HL-60 (cell line): ENCODE measurements at regions not wholly inside any gene's neighbourhood (a gene's known extent, or its start where the extent isn't known, plus 50 kb on each side); places are given as distances from the start of the nearest gene placed in this dataset.

ENCODE experiments used
- CTCF ChIP-seq: IDR thresholded peaks from one replicate; pipeline ENCODE4 v1.5.1; 2011; ENCODE audit warnings: low read length, control low read depth, inconsistent platforms; ENCODE audit not compliant: insufficient read depth
- REST ChIP-seq: IDR thresholded peaks from 2 replicates; pipeline ENCODE4 v1.6.1; 2012; ENCODE audit warnings: low read depth; ENCODE audit not compliant: insufficient replicate concordance

GRCh38 chr17:53628011-53628410 is 194.7 kb upstream of the KIF2B start:
- TF ChIP-seq CTCF, result no peak
- no peak for TF ChIP-seq REST
